ENCODE measurements at regions not wholly inside any gene's neighbourhood (a gene's known extent, or its start where the extent isn't known, plus 50 kb on each side); places are given as distances from the start of the nearest gene placed in this dataset.

DNA sequence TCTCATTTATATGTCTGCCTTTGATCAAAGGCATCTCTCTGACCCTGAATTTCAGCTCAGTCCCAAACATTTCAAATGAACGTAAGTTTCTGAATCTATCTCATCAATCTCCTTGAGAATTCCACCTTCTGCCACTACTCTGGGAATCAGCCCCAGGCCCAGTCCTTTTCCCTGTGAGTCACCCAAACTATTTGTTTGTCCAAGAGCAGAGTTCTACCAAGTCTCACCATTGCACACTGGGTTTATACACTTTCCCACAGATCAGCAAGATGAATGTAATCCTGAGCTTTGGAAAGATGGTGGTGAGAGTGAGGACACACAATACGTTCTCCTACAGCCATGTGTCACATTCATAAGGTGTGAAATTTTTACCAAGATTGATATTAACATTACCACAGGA is 251.3 kb upstream of the VWC2 start (continued):
- TF ChIP-seq, protein P1, sequence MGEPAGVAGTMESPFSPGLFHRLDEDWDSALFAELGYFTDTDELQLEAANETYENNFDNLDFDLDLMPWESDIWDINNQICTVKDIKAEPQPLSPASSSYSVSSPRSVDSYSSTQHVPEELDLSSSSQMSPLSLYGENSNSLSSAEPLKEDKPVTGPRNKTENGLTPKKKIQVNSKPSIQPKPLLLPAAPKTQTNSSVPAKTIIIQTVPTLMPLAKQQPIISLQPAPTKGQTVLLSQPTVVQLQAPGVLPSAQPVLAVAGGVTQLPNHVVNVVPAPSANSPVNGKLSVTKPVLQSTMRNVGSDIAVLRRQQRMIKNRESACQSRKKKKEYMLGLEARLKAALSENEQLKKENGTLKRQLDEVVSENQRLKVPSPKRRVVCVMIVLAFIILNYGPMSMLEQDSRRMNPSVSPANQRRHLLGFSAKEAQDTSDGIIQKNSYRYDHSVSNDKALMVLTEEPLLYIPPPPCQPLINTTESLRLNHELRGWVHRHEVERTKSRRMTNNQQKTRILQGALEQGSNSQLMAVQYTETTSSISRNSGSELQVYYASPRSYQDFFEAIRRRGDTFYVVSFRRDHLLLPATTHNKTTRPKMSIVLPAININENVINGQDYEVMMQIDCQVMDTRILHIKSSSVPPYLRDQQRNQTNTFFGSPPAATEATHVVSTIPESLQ (CRISPR knock-in tag; IDR thresholded peaks at IDR 0.05) = no peak
- no peak for TF ChIP-seq SOX15 (CRISPR knock-in tag; IDR thresholded peaks at IDR 0.05)
- no peak for TF ChIP-seq CREM (CRISPR knock-in tag; IDR thresholded peaks at IDR 0.05)
- TF ChIP-seq, protein P2, sequence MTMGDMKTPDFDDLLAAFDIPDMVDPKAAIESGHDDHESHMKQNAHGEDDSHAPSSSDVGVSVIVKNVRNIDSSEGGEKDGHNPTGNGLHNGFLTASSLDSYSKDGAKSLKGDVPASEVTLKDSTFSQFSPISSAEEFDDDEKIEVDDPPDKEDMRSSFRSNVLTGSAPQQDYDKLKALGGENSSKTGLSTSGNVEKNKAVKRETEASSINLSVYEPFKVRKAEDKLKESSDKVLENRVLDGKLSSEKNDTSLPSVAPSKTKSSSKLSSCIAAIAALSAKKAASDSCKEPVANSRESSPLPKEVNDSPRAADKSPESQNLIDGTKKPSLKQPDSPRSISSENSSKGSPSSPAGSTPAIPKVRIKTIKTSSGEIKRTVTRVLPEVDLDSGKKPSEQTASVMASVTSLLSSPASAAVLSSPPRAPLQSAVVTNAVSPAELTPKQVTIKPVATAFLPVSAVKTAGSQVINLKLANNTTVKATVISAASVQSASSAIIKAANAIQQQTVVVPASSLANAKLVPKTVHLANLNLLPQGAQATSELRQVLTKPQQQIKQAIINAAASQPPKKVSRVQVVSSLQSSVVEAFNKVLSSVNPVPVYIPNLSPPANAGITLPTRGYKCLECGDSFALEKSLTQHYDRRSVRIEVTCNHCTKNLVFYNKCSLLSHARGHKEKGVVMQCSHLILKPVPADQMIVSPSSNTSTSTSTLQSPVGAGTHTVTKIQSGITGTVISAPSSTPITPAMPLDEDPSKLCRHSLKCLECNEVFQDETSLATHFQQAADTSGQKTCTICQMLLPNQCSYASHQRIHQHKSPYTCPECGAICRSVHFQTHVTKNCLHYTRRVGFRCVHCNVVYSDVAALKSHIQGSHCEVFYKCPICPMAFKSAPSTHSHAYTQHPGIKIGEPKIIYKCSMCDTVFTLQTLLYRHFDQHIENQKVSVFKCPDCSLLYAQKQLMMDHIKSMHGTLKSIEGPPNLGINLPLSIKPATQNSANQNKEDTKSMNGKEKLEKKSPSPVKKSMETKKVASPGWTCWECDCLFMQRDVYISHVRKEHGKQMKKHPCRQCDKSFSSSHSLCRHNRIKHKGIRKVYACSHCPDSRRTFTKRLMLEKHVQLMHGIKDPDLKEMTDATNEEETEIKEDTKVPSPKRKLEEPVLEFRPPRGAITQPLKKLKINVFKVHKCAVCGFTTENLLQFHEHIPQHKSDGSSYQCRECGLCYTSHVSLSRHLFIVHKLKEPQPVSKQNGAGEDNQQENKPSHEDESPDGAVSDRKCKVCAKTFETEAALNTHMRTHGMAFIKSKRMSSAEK (CRISPR knock-in tag; IDR thresholded peaks at IDR 0.05; ENCODE audit: borderline replicate concordance) = no peak
- no peak for TF ChIP-seq AR (CRISPR knock-in tag; IDR thresholded peaks at IDR 0.05)
- no peak for TF ChIP-seq FOXJ3 (CRISPR knock-in tag; IDR thresholded peaks at IDR 0.05; ENCODE audit: borderline replicate concordance)
- TF ChIP-seq, protein P3, sequence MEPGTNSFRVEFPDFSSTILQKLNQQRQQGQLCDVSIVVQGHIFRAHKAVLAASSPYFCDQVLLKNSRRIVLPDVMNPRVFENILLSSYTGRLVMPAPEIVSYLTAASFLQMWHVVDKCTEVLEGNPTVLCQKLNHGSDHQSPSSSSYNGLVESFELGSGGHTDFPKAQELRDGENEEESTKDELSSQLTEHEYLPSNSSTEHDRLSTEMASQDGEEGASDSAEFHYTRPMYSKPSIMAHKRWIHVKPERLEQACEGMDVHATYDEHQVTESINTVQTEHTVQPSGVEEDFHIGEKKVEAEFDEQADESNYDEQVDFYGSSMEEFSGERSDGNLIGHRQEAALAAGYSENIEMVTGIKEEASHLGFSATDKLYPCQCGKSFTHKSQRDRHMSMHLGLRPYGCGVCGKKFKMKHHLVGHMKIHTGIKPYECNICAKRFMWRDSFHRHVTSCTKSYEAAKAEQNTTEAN (CRISPR knock-in tag; IDR thresholded peaks at IDR 0.05) = no peak
- no peak for TF ChIP-seq ZNF423 (CRISPR knock-in tag; IDR thresholded peaks at IDR 0.05)
- TF ChIP-seq ZNF671 (CRISPR knock-in tag; IDR thresholded peaks at IDR 0.05) = no peak
- no peak for TF ChIP-seq NFE2L1 (CRISPR knock-in tag; IDR thresholded peaks at IDR 0.05)

DNA sequence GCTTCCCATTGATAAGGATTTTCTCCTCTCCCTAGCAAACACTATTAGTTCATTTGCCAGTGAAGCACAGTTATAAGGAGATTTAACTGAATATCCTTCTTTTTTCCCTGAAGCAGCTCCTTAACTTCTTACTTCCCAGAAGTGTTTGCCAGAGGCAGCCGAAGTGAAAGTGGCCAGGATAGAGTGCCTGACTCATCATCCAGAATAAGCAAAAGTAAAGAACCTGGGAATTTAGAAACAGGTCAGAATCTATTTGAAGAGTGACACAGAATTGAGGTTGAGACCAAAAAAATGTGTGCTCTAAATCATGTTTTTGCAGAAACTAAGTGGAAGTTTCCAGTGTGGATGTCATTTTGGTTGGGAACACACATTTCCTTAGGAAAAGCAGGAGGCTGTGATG is 249.6 kb upstream of the VWC2 start:
- TF ChIP-seq, protein P4, sequence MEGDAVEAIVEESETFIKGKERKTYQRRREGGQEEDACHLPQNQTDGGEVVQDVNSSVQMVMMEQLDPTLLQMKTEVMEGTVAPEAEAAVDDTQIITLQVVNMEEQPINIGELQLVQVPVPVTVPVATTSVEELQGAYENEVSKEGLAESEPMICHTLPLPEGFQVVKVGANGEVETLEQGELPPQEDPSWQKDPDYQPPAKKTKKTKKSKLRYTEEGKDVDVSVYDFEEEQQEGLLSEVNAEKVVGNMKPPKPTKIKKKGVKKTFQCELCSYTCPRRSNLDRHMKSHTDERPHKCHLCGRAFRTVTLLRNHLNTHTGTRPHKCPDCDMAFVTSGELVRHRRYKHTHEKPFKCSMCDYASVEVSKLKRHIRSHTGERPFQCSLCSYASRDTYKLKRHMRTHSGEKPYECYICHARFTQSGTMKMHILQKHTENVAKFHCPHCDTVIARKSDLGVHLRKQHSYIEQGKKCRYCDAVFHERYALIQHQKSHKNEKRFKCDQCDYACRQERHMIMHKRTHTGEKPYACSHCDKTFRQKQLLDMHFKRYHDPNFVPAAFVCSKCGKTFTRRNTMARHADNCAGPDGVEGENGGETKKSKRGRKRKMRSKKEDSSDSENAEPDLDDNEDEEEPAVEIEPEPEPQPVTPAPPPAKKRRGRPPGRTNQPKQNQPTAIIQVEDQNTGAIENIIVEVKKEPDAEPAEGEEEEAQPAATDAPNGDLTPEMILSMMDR (IDR thresholded peaks at IDR 0.05) = no peak
- TF ChIP-seq TEAD4 (CRISPR knock-in tag; IDR thresholded peaks at IDR 0.05) (no peak), TCF7 (CRISPR knock-in tag; IDR thresholded peaks at IDR 0.05; ENCODE audit: low read depth) (no peak), ATF1 (CRISPR knock-in tag; IDR thresholded peaks at IDR 0.05) (no peak)
- Mint-ChIP-seq H3K9me3 (peaks cover 19% of the 10 kb centered on the region; the same call in 1 of the 2 replicates), H3K36me3 (no peaks in the 10 kb centered on the region), H3K27me3 (ENCODE audit: low read depth) (no peaks in the 10 kb centered on the region), H3K4me3 (no peak overlapping the region), H3K4me1 (peaks cover 31% of the 10 kb centered on the region), H3K27ac (no peak overlapping the region)
- ChIA-PET POLR2A (no interaction called here), CTCF (no interaction called here)
- DNase-seq (ENCODE audit: low spot score) = no peak
- no peak for ATAC-seq
